Naive thymus-derived CD4-positive, alpha-beta T cell (primary cell): ENCODE measurements at regions not wholly inside any gene's neighbourhood (a gene's known extent, or its start where the extent isn't known, plus 50 kb on each side); places are given as distances from the start of the nearest gene placed in this dataset.

Source experiments
- ATAC-seq: fragments of 150-1000 bp; cut with Tn5 transposase; 2 replicates; pipeline ENCODE4 v1.10.0; 2021; ENCODE audit warnings: mild to moderate bottlenecking, moderate library complexity
- CTCF ChIA-PET: fragments of 350-600 bp; sonication (Branson Sonifier 250); formaldehyde crosslinking; loops from one replicate; lab custom pipeline; 2021; ENCODE audit warnings: antibody characterized with exemption; lab: Charles Lee
- POLR2A ChIA-PET: fragments of 350-600 bp; sonication (Branson Sonifier 250); formaldehyde crosslinking; loops from one replicate; lab custom pipeline; 2021; ENCODE audit warnings: antibody characterized with exemption, inconsistent platforms; lab: Charles Lee
- DNase-seq, 9 donors: peaks; one replicate each; pipeline versions ENCODE4 v3.0.0 to v3.0.0-alpha.2; 2020 to 2022; ENCODE audit warnings: mixed read lengths in 1 of 9
- H3K27ac ChIP-seq: one replicate; pipeline ENCODE4 v1.7.0; 2013; ENCODE audit warnings: mild to moderate bottlenecking, low read depth, low read length, moderate library complexity
- H3K27me3 ChIP-seq, 2 donors: one replicate each; pipeline ENCODE4 v1.7.0; 2013; ENCODE audit warnings: low read length in 2 of 2, mild to moderate bottlenecking in 2 of 2, moderate library complexity in 2 of 2; ENCODE audit not compliant: control insufficient read depth in 2 of 2, insufficient read depth in 2 of 2
- H3K36me3 ChIP-seq, 3 experiments: 1 replicate in 2 of 3; 2 replicates in 1 of 3; pipeline ENCODE4 v1.7.0; 2013; ENCODE audit warnings: low read length in 3 of 3, mild to moderate bottlenecking in 3 of 3, moderate library complexity in 1 of 3; ENCODE audit not compliant: insufficient read depth in 3 of 3, control insufficient read depth in 2 of 3
- H3K4me1 ChIP-seq, 2 donors: one replicate each; pipeline ENCODE4 v1.7.0; 2013; ENCODE audit warnings: low read length in 2 of 2, mild to moderate bottlenecking in 2 of 2, moderate library complexity in 1 of 2; ENCODE audit not compliant: control insufficient read depth in 2 of 2, insufficient read depth in 2 of 2
- H3K4me3 ChIP-seq: 2 replicates; pipeline ENCODE4 v1.7.0; 2013; ENCODE audit warnings: mild to moderate bottlenecking, low read length
- H3K9me3 ChIP-seq, 3 experiments: 1 replicate in 2 of 3; 2 replicates in 1 of 3; pipeline ENCODE4 v1.7.0; 2013; ENCODE audit warnings: low read length in 3 of 3; ENCODE audit not compliant: control insufficient read depth in 2 of 3
- H3K27ac Mint-ChIP-seq, 9 donors: one replicate each; pipeline ENCODE4 v1.8.0; 2020 to 2022; ENCODE audit warnings: mixed read lengths in 9 of 9, mild to moderate bottlenecking in 8 of 9, moderate library complexity in 5 of 9, inconsistent platforms in 2 of 9
- H3K27me3 Mint-ChIP-seq, 5 donors: one replicate each; pipeline ENCODE4 v1.8.0; 2021 to 2022; ENCODE audit warnings: mixed read lengths in 5 of 5, mild to moderate bottlenecking in 1 of 5
- H3K36me3 Mint-ChIP-seq, 5 donors: one replicate each; pipeline ENCODE4 v1.8.0; 2020 to 2022; ENCODE audit warnings: mixed read lengths in 5 of 5, mild to moderate bottlenecking in 3 of 5, inconsistent platforms in 1 of 5
- H3K4me1 Mint-ChIP-seq, 7 donors: one replicate each; pipeline ENCODE4 v1.8.0; 2020 to 2022; ENCODE audit warnings: mixed read lengths in 7 of 7, mild to moderate bottlenecking in 3 of 7, inconsistent platforms in 1 of 7
- H3K4me3 Mint-ChIP-seq, 10 donors: one replicate each; pipeline ENCODE4 v1.8.0; 2020 to 2022; ENCODE audit warnings: mild to moderate bottlenecking in 10 of 10, mixed read lengths in 10 of 10, moderate library complexity in 6 of 10, inconsistent platforms in 2 of 10
- H3K9me3 Mint-ChIP-seq, 11 donors: one replicate each; pipeline ENCODE4 v1.8.0; 2020 to 2022; ENCODE audit warnings: mixed read lengths in 11 of 11, mild to moderate bottlenecking in 4 of 11, inconsistent platforms in 1 of 11, moderate library complexity in 1 of 11
- intact Hi-C, 2 donors: fragments of 100-400 bp; cut with micrococcal nuclease; formaldehyde crosslinking; loops; one replicate each; pipeline ENCODE4 v1.15.1; 2023

GRCh38 chrX:67334323-67334722 is 209.5 kb upstream of the AR start:
- H3K4me3 Mint-ChIP-seq, result no peak overlapping the region
- no peak overlapping the region for H3K27ac Mint-ChIP-seq
- H3K27me3 Mint-ChIP-seq, result no peaks in the 10 kb centered on the region
- no peak for ATAC-seq
- POLR2A ChIA-PET, result no interaction called here
- Histone ChIP-seq H3K27ac (no peak overlapping the region), H3K36me3 (no peaks in the 10 kb centered on the region), H3K4me3 (no peak overlapping the region), H3K4me1 (no peaks in the 10 kb centered on the region), H3K9me3 (no peaks in the 10 kb centered on the region), H3K27me3 (no peaks in the 10 kb centered on the region)
- H3K36me3 Mint-ChIP-seq, result no peaks in the 10 kb centered on the region
- CTCF ChIA-PET, result no interaction called here
- intact Hi-C loops, result no loop called here
- no peak for DNase-seq
- no peaks in the 10 kb centered on the region for H3K4me1 Mint-ChIP-seq
- peaks cover 0 to 2% (median 0%) of the 10 kb centered on the region in 11 donors for H3K9me3 Mint-ChIP-seq

GRCh38 chrX:67338262-67338661 is 205.6 kb upstream of the AR start:
- no peaks in the 10 kb centered on the region for H3K9me3 Mint-ChIP-seq
- no peaks in the 10 kb centered on the region for H3K27me3 Mint-ChIP-seq
- ChIA-PET CTCF (no interaction called here), POLR2A (no interaction called here)
- DNase-seq (no peak), ATAC-seq (no peak)
- H3K27ac Mint-ChIP-seq, result no peak overlapping the region
- Histone ChIP-seq H3K27ac (no peak overlapping the region), H3K9me3 (no peaks in the 10 kb centered on the region), H3K4me1 (no peaks in the 10 kb centered on the region), H3K36me3 (no peaks in the 10 kb centered on the region), H3K4me3 (no peak overlapping the region), H3K27me3 (no peaks in the 10 kb centered on the region)
- H3K4me3 Mint-ChIP-seq, result no peak overlapping the region
- intact Hi-C loops, result no loop called here
- H3K36me3 Mint-ChIP-seq, result no peaks in the 10 kb centered on the region
- H3K4me1 Mint-ChIP-seq, result no peaks in the 10 kb centered on the region

- no peaks in the 10 kb centered on the region for H3K36me3 ChIP-seq
- no peak overlapping the region for H3K27ac ChIP-seq
- H3K27ac Mint-ChIP-seq, result no peak overlapping the region
- ChIA-PET CTCF (no interaction called here), POLR2A (interaction anchor here (0.6 kb wide), 1 partner anchor 27 kb away, joined by 4 read pairs; no protein-coding TSS in a partner anchor)
- no peak overlapping the region for H3K4me3 Mint-ChIP-seq
- intact Hi-C loops, result no loop called here
- no peaks in the 10 kb centered on the region for H3K4me1 ChIP-seq
- no peaks in the 10 kb centered on the region for H3K36me3 Mint-ChIP-seq
- H3K9me3 ChIP-seq, result no peaks in the 10 kb centered on the region
- ATAC-seq, result no peak
- no peaks in the 10 kb centered on the region for H3K27me3 Mint-ChIP-seq
- H3K4me3 ChIP-seq, result no peak overlapping the region
- peaks cover 0 to 3% (median 0%) of the 10 kb centered on the region in 11 donors for H3K9me3 Mint-ChIP-seq
- no peak for DNase-seq
- no peaks in the 10 kb centered on the region for H3K4me1 Mint-ChIP-seq
- H3K27me3 ChIP-seq, result no peaks in the 10 kb centered on the region
Observed at GRCh38 chrX:67342138-67342537, 201.7 kb upstream of the AR start.

GRCh38 chrX:67346225-67346624 is 197.6 kb upstream of the AR start:
- Histone ChIP-seq H3K4me1 (no peaks in the 10 kb centered on the region), H3K4me3 (no peak overlapping the region), H3K36me3 (no peaks in the 10 kb centered on the region), H3K9me3 (no peaks in the 10 kb centered on the region), H3K27ac (no peak overlapping the region), H3K27me3 (no peaks in the 10 kb centered on the region)
- Mint-ChIP-seq H3K27ac (no peak overlapping the region), H3K4me3 (no peak overlapping the region), H3K27me3 (no peaks in the 10 kb centered on the region), H3K9me3 (peaks cover 0 to 3% (median 0%) of the 10 kb centered on the region in 11 donors), H3K4me1 (peaks cover 0 to 3% (median 0%) of the 10 kb centered on the region in 7 donors), H3K36me3 (no peaks in the 10 kb centered on the region)
- POLR2A ChIA-PET, result no interaction called here
- ATAC-seq (no peak), DNase-seq (no peak)
- intact Hi-C loops, result no loop called here
- CTCF ChIA-PET, result no interaction called here

- H3K4me1 ChIP-seq, result no peaks in the 10 kb centered on the region
- Mint-ChIP-seq H3K27me3 (no peaks in the 10 kb centered on the region), H3K4me1 (peaks cover 0 to 7% (median 0%) of the 10 kb centered on the region in 7 donors), H3K9me3 (peaks cover 0 to 3% (median 0%) of the 10 kb centered on the region in 11 donors), H3K27ac (no peak overlapping the region), H3K36me3 (no peaks in the 10 kb centered on the region), H3K4me3 (no peak overlapping the region)
- intact Hi-C loops, result no loop called here
- H3K9me3 ChIP-seq, result no peaks in the 10 kb centered on the region
- no peak overlapping the region for H3K27ac ChIP-seq
- H3K27me3 ChIP-seq, result no peaks in the 10 kb centered on the region
- no peaks in the 10 kb centered on the region for H3K36me3 ChIP-seq
- no peak for ATAC-seq
- no peak for DNase-seq
- CTCF ChIA-PET, result no interaction called here
- no peak overlapping the region for H3K4me3 ChIP-seq
- POLR2A ChIA-PET, result no interaction called here
Observed at GRCh38 chrX:67346667-67347066, 197.2 kb upstream of the AR start.

- ATAC-seq (no peak), DNase-seq (no peak)
- no peaks in the 10 kb centered on the region for H3K36me3 Mint-ChIP-seq
- Histone ChIP-seq H3K4me3 (no peak overlapping the region), H3K4me1 (no peaks in the 10 kb centered on the region), H3K27ac (no peak overlapping the region), H3K9me3 (no peaks in the 10 kb centered on the region), H3K27me3 (no peaks in the 10 kb centered on the region), H3K36me3 (no peaks in the 10 kb centered on the region)
- intact Hi-C loops, result no loop called here
- no peak overlapping the region for H3K27ac Mint-ChIP-seq
- no peaks in the 10 kb centered on the region for H3K27me3 Mint-ChIP-seq
- H3K4me3 Mint-ChIP-seq, result no peak overlapping the region
- ChIA-PET POLR2A (no interaction called here), CTCF (no interaction called here)
- H3K4me1 Mint-ChIP-seq, result peaks cover 0 to 8% (median 0%) of the 10 kb centered on the region in 7 donors
- H3K9me3 Mint-ChIP-seq, result peaks cover 0 to 3% (median 0%) of the 10 kb centered on the region in 11 donors
Observed at GRCh38 chrX:67347145-67347544, 196.7 kb upstream of the AR start.

- H3K27ac Mint-ChIP-seq, result no peak overlapping the region
- H3K9me3 Mint-ChIP-seq, result peaks cover 0 to 2% (median 0%) of the 10 kb centered on the region in 11 donors
- Histone ChIP-seq H3K27ac (no peak overlapping the region), H3K4me1 (no peaks in the 10 kb centered on the region), H3K9me3 (no peaks in the 10 kb centered on the region), H3K27me3 (no peaks in the 10 kb centered on the region), H3K4me3 (no peak overlapping the region), H3K36me3 (no peaks in the 10 kb centered on the region)
- H3K4me3 Mint-ChIP-seq, result no peak overlapping the region
- CTCF ChIA-PET, result no interaction called here
- no peaks in the 10 kb centered on the region for H3K27me3 Mint-ChIP-seq
- no peak for ATAC-seq
- POLR2A ChIA-PET, result no interaction called here
- peaks cover 0 to 8% (median 0%) of the 10 kb centered on the region in 7 donors for H3K4me1 Mint-ChIP-seq
- no peaks in the 10 kb centered on the region for H3K36me3 Mint-ChIP-seq
- DNase-seq, result peak in 3 of 9 donors; percentile 3 to 16 (median 3)
- intact Hi-C loops, result no loop called here
Observed at GRCh38 chrX:67351411-67351810, 192.4 kb upstream of the AR start.
